RWPE2 (cell line): ENCODE measurements at regions not wholly inside any gene's neighbourhood (a gene's known extent, or its start where the extent isn't known, plus 50 kb on each side); places are given as distances from the start of the nearest gene placed in this dataset.
"Not testable (repeated sequence)": the region's sequence is repeated elsewhere in the genome, so short reads cannot be mapped to it uniquely, and the experiment has no call there.

Experiments used
- ATAC-seq: fragments of 200-7000 bp; cut with Tn5 transposase; 3 replicates; pipeline ENCODE4 v1.9.1; 2021; ENCODE audit warnings: low read depth
- DNase-seq: peaks from one replicate; pipeline ENCODE4 v3.0.0-alpha.2; 2020; ENCODE audit warnings: low spot score
- H3K27ac ChIP-seq: fragments of 450-650 bp; 2 replicates; pipeline ENCODE4 v1.5.1; 2017; ENCODE audit warnings: mild to moderate bottlenecking; ENCODE audit not compliant: poor library complexity, severe bottlenecking
- H3K27me3 ChIP-seq: fragments of 250-450 bp; sonication (Bioruptor Pico); 2 replicates; pipeline ENCODE4 v1.5.1; 2021; ENCODE audit warnings: mild to moderate bottlenecking, moderate library complexity; ENCODE audit not compliant: insufficient read depth, poor library complexity, severe bottlenecking
- H3K36me3 ChIP-seq: fragments of 250-450 bp; sonication (Bioruptor Pico); 2 replicates; pipeline ENCODE4 v1.5.1; 2020; ENCODE audit warnings: low read depth, mild to moderate bottlenecking, moderate library complexity
- H3K4me1 ChIP-seq: fragments of 250-450 bp; sonication (Bioruptor Pico); 2 replicates; pipeline ENCODE4 v1.5.1; 2021; ENCODE audit warnings: mild to moderate bottlenecking, moderate library complexity; ENCODE audit not compliant: insufficient read depth, poor library complexity, severe bottlenecking
- H3K4me3 ChIP-seq: fragments of 250-450 bp; sonication (Bioruptor Pico); 2 replicates; pipeline ENCODE4 v1.5.1; 2021; ENCODE audit warnings: mild to moderate bottlenecking, moderate library complexity; ENCODE audit not compliant: severe bottlenecking
- H3K9me3 ChIP-seq: fragments of 250-450 bp; sonication (Bioruptor Pico); 2 replicates; pipeline ENCODE4 v1.5.1; 2021; ENCODE audit warnings: mild to moderate bottlenecking, moderate library complexity; ENCODE audit not compliant: severe bottlenecking
- TF ChIP-seq, protein P1 (sequence below): fragments of 450-650 bp; IDR thresholded peaks from one replicate; pipeline ENCODE4 v1.5.1; 2017; ENCODE audit warnings: mild to moderate bottlenecking, moderate library complexity; ENCODE audit not compliant: poor library complexity, severe bottlenecking

DNA sequence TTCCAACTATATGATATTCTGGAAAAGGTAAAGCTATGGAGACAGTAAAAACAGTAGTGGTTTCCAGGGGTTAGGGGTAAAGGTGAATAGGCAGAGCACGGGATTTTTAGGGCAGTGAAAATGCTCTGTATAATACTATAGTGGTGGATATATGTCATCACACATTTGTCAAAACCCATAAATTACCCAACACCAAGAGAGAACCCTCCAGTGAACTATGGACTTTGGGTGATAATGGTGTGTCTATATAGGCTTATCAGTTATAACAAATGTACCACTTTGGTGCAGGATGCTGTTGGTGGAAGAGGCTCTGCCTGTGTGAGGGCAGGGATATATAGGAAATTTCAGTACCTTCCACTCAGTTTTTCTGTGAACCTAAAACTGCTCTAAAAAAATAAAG is 149.9 kb downstream of the GPX5 start:
- ATAC-seq: no peak
- peaks cover 2% of the 10 kb centered on the region for H3K4me1 ChIP-seq
- no peaks in the 10 kb centered on the region for H3K27me3 ChIP-seq
- no peak for DNase-seq
- no peaks in the 10 kb centered on the region for H3K36me3 ChIP-seq
- no peak overlapping the region for H3K27ac ChIP-seq
- H3K9me3 ChIP-seq: no peaks in the 10 kb centered on the region
- TF ChIP-seq, protein P1, sequence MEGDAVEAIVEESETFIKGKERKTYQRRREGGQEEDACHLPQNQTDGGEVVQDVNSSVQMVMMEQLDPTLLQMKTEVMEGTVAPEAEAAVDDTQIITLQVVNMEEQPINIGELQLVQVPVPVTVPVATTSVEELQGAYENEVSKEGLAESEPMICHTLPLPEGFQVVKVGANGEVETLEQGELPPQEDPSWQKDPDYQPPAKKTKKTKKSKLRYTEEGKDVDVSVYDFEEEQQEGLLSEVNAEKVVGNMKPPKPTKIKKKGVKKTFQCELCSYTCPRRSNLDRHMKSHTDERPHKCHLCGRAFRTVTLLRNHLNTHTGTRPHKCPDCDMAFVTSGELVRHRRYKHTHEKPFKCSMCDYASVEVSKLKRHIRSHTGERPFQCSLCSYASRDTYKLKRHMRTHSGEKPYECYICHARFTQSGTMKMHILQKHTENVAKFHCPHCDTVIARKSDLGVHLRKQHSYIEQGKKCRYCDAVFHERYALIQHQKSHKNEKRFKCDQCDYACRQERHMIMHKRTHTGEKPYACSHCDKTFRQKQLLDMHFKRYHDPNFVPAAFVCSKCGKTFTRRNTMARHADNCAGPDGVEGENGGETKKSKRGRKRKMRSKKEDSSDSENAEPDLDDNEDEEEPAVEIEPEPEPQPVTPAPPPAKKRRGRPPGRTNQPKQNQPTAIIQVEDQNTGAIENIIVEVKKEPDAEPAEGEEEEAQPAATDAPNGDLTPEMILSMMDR: no peak
- no peak overlapping the region for H3K4me3 ChIP-seq

DNA sequence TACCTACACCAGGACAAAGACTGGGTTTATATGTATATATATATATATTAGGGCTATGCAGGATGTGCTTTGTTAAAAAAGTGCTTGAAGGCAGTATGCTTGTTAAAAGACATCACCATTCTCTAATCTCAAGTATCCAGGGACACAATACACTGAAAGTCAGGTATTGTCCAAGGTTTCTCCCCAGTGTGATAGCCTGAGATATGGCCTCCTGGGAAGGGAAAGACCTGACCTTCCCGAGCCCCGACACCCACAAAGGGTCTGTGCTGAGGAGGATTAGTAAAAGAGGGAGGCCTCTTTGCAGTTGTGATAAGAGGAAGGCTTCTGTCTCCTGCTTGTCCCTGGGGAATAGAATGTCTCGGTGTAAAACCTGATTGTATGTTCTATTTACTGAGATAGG is 156.9 kb downstream of the GPX5 start:
- H3K36me3 ChIP-seq: no peaks in the 10 kb centered on the region
- no peaks in the 10 kb centered on the region for H3K9me3 ChIP-seq
- ATAC-seq (no peak), DNase-seq (no peak)
- TF ChIP-seq, protein P1: no peak
- no peaks in the 10 kb centered on the region for H3K27me3 ChIP-seq
- peaks cover 10% of the 10 kb centered on the region for H3K4me1 ChIP-seq
- H3K4me3 ChIP-seq: no peak overlapping the region
- H3K27ac ChIP-seq: no peak overlapping the region

DNA sequence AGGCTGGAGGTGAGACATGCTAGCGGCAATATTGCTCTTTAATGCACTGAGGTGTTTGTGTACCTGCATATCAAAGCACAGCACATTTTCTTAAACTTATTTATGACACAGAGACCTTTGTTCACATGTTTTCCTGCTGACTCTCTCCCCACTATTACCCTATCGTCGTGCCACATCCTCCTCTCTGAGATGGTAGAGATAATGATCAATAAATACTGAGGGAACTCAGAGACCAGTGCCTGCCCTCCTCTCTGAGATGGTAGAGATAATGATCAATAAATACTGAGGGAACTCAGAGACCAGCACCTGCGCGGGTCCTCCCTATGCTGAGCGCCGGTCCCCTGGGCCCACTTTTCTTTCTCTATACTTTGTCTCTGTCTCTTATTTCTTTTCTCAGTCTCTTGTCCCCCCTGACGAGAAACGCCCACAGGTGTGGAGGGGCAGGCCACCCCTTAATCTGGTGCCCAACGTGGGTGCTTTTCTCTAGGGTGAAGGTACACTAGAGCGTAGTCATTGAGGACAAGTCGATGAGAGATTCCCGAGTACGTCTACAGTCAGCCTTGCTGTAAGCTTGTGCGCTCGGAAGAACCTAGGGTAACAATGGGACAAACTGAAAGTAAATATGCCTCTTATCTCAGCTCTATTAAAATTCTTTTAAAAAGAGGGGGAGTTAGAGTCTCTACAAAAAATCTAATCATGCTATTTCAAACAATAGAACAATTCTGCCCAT is 157.4 kb downstream of the GPX5 start:
- not testable (repeated sequence) for DNase-seq

DNA sequence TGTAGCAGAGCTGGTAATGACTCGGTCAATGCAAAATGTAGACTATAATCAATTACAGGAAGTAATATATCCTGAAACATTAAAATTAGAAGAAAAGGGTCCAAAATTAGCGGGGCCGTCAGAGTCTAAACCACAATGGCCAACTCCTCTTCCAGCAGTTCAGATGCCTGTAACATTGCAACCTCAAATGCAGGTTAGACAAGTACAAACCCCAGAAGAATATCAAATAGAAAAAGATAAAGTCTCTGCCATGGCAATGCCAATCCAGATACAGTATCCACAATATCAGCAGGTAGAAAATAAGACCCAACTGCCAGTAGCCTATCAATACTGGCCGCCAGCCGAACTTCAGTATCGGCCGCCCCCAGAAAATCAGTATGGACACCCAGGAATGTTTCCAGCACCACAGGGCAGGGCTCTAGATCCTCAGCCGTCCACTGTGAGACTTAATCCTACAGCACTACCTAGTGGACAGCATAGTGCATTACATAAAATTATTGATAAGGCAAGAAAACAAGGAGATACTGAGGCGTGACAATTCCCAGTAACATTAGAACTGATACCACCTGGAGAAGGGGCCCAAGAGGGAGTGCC is 158.4 kb downstream of the GPX5 start:
- Histone ChIP-seq H3K4me3 (peak overlapping the region; percentile 13), H3K27ac (no peak overlapping the region), H3K36me3 (no peaks in the 10 kb centered on the region), H3K27me3 (no peaks in the 10 kb centered on the region), H3K9me3 (no peaks in the 10 kb centered on the region), H3K4me1 (peaks cover 10% of the 10 kb centered on the region)
- TF ChIP-seq, protein P1: peak; percentile 78
- DNase-seq: no peak
- peak; percentile 79 for ATAC-seq

More for the DNA sequence above, 157.4 kb downstream of the GPX5 start:
- H3K4me1 ChIP-seq, H3K27ac ChIP-seq, H3K27me3 ChIP-seq, H3K36me3 ChIP-seq, H3K9me3 ChIP-seq, ATAC-seq: not testable (repeated sequence)
- H3K4me3 ChIP-seq: peak overlapping the region; percentile 7

DNA sequence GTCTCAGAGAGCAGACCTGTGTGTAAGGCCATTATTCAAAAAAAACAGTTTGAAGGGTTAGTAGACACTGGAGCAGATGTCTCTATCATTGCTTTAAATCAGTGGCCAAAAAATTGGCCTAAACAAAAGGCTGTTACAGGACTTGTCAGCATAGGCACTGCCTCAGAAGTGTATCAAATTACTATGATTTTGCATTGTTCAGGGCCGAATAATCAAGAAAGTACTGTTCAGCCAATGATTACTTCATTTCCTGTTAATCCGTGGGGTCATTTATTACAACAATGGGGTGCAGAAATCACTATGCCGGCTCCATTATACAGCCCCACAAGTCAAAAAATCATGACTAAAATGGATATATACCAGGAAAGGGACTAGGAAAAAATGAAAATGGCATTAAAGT is 160.3 kb downstream of the GPX5 start:
- H3K36me3 ChIP-seq: not testable (repeated sequence)
- ATAC-seq: peak; percentile 68; the same call in 2 of the 3 replicates

DNA sequence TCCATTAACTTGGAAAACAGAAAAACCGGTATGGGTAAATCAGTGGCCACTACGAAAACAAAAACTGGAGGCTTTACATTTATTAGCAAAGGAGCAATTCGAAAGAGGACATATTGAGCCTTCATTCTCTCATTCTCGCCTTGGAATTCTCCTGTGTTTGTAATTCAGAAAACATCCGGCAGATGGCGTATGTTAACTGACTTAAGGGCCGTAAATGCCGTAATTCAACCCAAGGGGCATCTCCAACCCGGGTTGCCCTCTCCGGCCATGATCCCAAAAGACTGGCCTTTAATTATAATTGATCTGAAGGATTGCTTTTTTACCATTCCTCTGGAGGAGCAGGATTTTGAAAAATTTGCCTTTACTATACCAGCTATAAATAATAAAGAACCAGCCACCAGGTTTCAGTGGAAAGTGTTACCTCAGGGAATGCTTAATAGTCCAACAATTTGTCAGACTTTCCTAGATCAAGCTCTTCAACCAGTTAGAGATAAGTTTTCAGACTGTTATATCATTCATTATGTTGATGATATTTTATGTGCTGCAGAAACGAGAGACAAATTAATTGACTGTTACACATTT is 160.9 kb downstream of the GPX5 start:
- not testable (repeated sequence) for H3K9me3 ChIP-seq, H3K4me1 ChIP-seq, H3K27me3 ChIP-seq, H3K36me3 ChIP-seq, DNase-seq, ATAC-seq
- peak overlapping the region; percentile 19 for H3K27ac ChIP-seq
- H3K4me3 ChIP-seq: peak overlapping the region; percentile 8
- TF ChIP-seq, protein P1: peak; percentile 73

More for the DNA sequence above, 160.3 kb downstream of the GPX5 start:
- Histone ChIP-seq H3K27ac (peak overlapping the region; percentile 19), H3K4me3 (peak overlapping the region; percentile 8)
- not testable (repeated sequence) for H3K4me1 ChIP-seq, H3K9me3 ChIP-seq, DNase-seq, H3K27me3 ChIP-seq

DNA sequence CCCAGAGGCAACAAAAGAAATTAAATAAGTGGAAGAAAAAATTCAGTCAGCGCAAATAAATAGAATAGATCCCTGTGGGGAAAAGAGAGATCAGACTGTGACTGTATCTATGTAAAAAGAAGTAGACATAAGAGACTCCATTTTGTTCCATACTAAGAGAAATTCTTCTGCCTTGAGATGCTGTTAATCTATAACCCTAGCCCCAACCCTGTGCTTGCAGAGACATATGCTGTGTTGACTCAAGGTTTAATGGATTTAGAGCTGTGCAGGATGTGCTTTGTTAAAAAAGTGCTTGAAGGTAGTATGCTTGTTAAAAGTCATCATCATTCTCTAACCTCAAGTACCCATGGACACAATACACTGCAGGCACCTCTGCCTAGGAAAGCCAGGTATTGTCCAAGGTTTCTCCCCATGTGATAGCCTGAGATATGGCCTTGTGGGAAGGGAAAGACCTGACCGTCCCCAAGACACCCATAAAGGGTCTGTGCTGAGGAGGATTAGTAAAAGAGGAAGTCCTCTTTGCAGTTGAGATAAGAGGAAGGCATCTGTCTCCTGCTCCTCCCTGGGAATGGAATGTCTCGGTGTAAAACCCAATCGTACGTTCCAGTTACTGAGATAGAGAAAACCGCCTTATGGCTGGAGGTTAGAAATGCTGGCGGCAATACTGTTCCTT is 161.8 kb downstream of the GPX5 start:
- not testable (repeated sequence) for H3K9me3 ChIP-seq, H3K36me3 ChIP-seq, H3K27ac ChIP-seq, DNase-seq, H3K4me3 ChIP-seq, ATAC-seq, H3K4me1 ChIP-seq, H3K27me3 ChIP-seq
